Muscle of leg (tissue), 3 donors: ENCODE measurements at regions not wholly inside any gene's neighbourhood (a gene's known extent, or its start where the extent isn't known, plus 50 kb on each side); places are given as distances from the start of the nearest gene placed in this dataset.
A peak's percentile ranks its signal among the peaks of the same experiment; 100 is the strongest.

Source experiments
- DNase-seq: peaks from one replicate; pipeline ENCODE4 v3.0.0; 2013
- H3K27ac ChIP-seq: one replicate; pipeline ENCODE4 v1.5.1; 2013; ENCODE audit warnings: mild to moderate bottlenecking, low read length, control low read depth
- H3K27me3 ChIP-seq: one replicate; pipeline ENCODE4 v1.6.1; 2013; ENCODE audit warnings: low read length; ENCODE audit not compliant: control insufficient read depth, insufficient read depth
- H3K36me3 ChIP-seq: one replicate; pipeline ENCODE4 v1.6.1; 2013; ENCODE audit warnings: low read length; ENCODE audit not compliant: control insufficient read depth, insufficient read depth
- H3K4me1 ChIP-seq: one replicate; pipeline ENCODE4 v1.6.1; 2013; ENCODE audit warnings: low read length; ENCODE audit not compliant: control insufficient read depth, insufficient read depth
- H3K4me3 ChIP-seq: one replicate; pipeline ENCODE4 v1.5.1; 2013; ENCODE audit warnings: low read length, control low read depth
- H3K9me3 ChIP-seq: replicated peaks from 2 replicates; pipeline ENCODE4 v1.6.1; 2013; ENCODE audit warnings: low read depth, low read length; ENCODE audit not compliant: control insufficient read depth
- WGBS: methylation state at CpG from one replicate; pipeline ENCODE4 v1.1.5; 2013; ENCODE audit warnings: missing lambda C conversion rate; ENCODE audit not compliant: insufficient coverage; 5-methylcytosine and 5-hydroxymethylcytosine counted together

DNA sequence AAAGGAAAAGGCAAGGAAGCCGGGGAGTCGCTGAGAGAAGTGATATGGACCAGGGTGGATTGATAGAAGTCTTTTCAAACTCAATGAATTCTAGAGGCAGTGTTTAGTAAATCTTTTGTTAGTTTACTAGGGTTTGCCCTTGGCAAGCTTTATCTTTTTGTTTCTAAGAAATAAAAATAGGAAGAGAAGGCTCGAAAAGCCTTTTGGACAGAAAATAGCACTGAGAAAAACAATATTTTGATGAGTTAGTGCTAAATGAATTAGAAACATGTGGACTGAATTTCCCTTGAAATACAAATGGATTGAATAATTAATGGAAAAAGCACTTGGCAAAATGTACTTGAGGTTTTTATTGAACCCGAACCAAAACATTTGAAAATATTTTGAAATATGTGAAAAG lies 121.8 kb upstream of the SPAG17 start:
- DNase-seq, result peak; percentile 75

DNA sequence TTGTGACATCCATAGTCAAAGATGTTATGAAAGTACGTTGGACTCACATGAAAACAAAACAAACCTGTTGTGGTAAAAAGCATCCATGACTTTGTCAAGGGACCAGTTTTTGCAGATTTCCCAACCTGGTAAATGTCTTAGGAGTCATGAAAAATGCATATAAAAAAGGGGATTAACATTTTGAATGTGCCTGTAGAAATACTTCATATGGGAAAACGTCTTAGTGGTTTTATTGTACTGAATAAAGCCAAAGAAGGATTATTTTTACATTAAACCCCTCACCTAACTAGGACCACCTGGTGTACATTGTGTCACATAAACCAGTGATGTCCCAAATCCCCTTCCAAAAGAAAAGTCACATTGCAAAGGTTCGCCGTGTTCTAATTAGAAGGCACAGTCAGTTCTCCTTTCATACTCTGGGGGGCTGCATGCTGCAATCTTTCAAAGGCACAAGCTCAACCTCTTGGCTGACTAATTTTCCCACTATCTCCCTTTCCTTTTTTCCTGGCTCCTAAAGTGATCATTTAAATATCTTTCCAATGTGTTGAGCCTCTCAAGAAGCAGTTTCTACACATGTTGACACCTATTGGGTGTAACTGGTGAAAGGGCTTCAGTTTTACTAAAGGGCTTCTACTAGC lies 119.8 kb upstream of the SPAG17 start:
- no peak overlapping the region for H3K4me3 ChIP-seq
- no peaks in the 10 kb centered on the region for H3K9me3 ChIP-seq
- peaks cover 14% of the 10 kb centered on the region for H3K4me1 ChIP-seq
- no peaks in the 10 kb centered on the region for H3K27me3 ChIP-seq
- DNase-seq, result peak; percentile 74
- WGBS, result 19% methylated on average over 2 of the region's 4 CpGs
- no peaks in the 10 kb centered on the region for H3K36me3 ChIP-seq
- H3K27ac ChIP-seq, result no peak overlapping the region

More for the DNA sequence above, 121.8 kb upstream of the SPAG17 start:
- Histone ChIP-seq H3K36me3 (no peaks in the 10 kb centered on the region), H3K27ac (peak overlapping the region; percentile 14), H3K9me3 (no peaks in the 10 kb centered on the region), H3K4me3 (no peak overlapping the region), H3K4me1 (peaks cover 7% of the 10 kb centered on the region), H3K27me3 (no peaks in the 10 kb centered on the region)
- WGBS, result 55% methylated on average over 2 of the region's 4 CpGs

DNA sequence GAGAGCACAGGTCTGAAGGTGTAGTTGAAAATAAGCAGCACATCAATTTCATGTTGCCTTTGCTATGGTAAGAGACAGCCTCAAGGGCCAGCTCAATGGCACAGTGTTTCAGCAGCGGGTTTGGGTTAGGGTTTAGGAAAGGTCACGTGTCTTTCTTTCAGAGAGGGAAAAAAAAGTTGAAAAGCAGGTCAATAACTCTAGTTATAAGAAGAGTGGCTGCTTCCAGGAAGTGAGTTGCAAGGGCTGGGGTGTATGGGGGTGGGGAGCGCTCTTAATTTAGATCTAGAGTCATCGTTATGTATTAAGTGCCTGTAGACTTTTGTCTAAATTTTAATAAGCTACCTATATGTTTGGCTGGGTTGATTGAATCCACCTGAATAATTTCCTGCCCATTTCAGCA lies 118.5 kb upstream of the SPAG17 start:
- 61% methylated on average over 2 of the region's 4 CpGs for WGBS
- Histone ChIP-seq H3K4me3 (no peak overlapping the region), H3K9me3 (no peaks in the 10 kb centered on the region), H3K27me3 (no peaks in the 10 kb centered on the region), H3K4me1 (peaks cover 16% of the 10 kb centered on the region), H3K27ac (peak overlapping the region; percentile 21), H3K36me3 (no peaks in the 10 kb centered on the region)
- DNase-seq, result no peak

DNA sequence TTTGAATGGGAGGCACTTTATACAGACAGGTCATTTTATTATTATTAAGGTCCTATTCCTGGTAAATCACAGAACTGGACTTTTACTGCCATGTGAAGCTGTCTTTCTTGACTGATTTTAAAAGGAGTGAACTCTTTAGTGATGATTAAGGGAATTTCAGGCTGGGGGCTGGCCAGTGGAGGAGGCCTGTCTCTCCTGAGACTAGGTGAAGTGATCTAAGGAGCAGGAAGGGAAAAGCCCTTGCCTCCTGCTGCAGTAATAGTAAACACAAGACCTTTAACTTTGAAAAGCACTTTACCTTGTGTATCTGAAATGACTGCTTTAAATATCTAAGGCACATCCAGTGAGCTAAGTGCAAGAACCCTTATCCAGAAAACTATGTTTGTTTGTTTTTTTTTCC lies 118.0 kb upstream of the SPAG17 start:
- Histone ChIP-seq H3K4me3 (no peak overlapping the region), H3K4me1 (peaks cover 20% of the 10 kb centered on the region), H3K27ac (peak overlapping the region; percentile 45), H3K27me3 (no peaks in the 10 kb centered on the region), H3K36me3 (no peaks in the 10 kb centered on the region), H3K9me3 (no peaks in the 10 kb centered on the region)
- DNase-seq, result no peak

DNA sequence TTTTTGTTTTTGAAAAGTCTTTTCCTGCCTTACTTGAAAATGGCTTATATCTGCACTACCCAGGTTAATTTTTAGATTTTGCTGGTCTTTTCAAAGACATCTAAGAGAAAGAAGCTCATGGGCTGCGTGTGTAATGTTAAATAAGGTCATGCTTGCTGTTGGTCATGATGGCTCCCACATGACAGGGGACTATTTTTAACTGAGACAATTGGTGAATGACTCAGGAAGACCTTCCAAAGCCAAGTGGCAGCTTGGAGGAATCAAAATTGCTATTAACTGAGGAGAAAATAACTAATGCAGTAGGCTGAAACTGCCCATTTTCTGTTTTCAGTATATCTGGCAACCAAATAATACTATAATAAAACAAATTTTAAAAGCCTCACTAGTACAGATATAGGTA lies 117.1 kb upstream of the SPAG17 start:
- DNase-seq, result peak; percentile 61
- Histone ChIP-seq H3K27ac (peak overlapping the region; percentile 58), H3K9me3 (no peaks in the 10 kb centered on the region), H3K4me1 (peaks cover 23% of the 10 kb centered on the region), H3K27me3 (no peaks in the 10 kb centered on the region), H3K4me3 (no peak overlapping the region), H3K36me3 (no peaks in the 10 kb centered on the region)
- 67% methylated on average over 1 of the region's 1 CpG for WGBS

DNA sequence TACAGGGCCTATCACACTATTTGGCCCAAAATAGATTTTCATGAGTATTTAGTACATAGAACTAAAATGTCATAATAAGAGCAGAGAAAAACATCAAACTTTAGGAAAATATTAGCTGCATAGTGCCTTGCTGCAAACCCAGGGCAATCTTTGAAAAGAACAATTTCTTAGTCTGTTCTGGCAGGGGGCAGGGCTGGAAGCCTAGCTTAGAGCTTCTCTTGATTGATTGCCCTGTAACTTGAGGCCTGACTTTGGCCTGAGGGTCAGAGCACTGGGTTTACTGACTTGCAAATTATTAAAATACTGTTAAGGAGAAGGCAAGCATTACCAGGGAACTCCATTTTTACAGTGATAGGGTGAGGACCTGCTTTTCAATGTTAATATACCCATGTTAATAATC lies 115.8 kb upstream of the SPAG17 start:
- peaks cover 23% of the 10 kb centered on the region for H3K4me1 ChIP-seq
- no peaks in the 10 kb centered on the region for H3K9me3 ChIP-seq
- H3K27me3 ChIP-seq, result no peaks in the 10 kb centered on the region
- H3K4me3 ChIP-seq, result no peak overlapping the region
- DNase-seq, result no peak
- H3K36me3 ChIP-seq, result no peaks in the 10 kb centered on the region
- peak overlapping the region; percentile 26 for H3K27ac ChIP-seq

DNA sequence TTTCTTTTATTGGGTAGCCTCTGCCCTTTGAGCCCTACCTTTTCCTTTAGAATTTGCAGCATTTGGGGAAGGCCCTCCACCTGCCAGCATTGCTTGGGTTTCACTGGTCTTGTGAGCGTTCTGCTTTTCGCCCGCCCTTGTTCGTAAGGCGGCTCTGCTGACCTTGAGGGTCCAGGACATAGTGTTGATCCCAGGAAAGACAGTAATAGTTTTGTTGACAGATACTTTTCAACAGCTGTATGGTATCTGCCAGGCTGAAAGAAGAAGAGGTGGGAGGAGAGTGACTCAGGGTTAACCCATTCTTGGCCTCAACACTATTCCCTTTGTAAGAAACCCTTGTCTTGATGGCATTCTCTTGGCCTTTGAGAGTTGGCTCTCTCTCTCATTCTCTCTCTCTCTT lies 113.4 kb upstream of the SPAG17 start:
- Histone ChIP-seq H3K27me3 (no peaks in the 10 kb centered on the region), H3K4me3 (no peak overlapping the region), H3K36me3 (no peaks in the 10 kb centered on the region), H3K27ac (peak overlapping the region; percentile 80), H3K4me1 (peaks cover 34% of the 10 kb centered on the region), H3K9me3 (no peaks in the 10 kb centered on the region)
- 73% methylated on average over 3 of the region's 5 CpGs for WGBS
- peak; percentile 75 for DNase-seq

DNA sequence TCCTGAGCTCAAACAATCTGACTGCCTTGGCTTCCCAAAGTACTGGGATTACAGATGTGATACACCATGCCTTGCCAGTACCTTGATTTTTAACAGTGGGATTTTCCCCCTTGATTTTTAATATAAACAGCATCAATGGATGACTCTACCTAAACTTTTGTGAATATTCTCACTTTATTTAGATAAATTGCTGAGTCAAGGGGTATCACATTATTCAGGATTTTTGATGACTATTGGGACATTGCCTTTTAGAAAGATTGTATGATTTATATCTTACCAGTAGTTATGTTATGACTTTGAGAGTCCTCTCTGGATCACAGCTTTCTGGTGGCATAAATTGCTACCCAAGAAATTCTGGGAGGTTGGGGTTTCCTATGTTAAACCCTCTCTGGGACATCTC lies 112.5 kb upstream of the SPAG17 start:
- Histone ChIP-seq H3K27me3 (no peaks in the 10 kb centered on the region), H3K36me3 (no peaks in the 10 kb centered on the region), H3K27ac (no peak overlapping the region), H3K4me1 (peaks cover 31% of the 10 kb centered on the region), H3K9me3 (no peaks in the 10 kb centered on the region), H3K4me3 (no peak overlapping the region)
- DNase-seq, result no peak

DNA sequence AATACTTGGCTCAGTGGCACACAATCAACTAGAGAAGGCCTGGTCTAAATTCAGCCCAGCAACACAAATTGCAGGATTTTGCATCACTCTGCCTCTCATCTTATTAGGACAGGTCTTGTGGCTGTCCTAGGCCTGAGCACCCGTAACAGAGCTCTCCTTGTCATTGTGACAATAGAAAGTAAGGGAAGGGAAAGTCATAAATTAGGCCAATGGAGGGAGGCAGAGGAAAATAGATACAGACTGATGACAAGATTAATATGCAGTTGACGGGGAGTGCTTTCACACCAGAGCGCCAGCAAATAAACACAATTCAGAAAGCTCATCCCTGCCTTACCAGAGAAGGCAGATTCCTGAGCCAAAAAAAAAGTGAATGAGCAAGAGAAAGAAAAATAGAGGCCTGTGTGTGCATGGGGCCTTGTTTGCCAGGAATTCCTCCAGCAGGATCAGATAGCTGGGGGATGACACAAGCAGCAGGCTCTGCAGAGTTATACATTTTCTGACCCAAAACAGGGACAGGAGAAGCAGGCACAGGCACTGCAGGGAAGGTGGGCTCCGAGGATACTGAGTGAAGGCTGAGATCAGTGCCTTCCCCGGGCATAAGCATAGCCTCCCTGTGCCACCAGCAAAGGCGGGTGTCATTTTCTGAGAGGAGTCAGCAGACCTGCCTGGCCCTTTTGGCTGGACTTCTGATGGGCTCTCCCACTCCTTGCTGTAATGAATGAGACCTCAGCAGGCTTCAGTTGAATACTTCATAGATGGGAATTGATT lies 110.0 kb upstream of the SPAG17 start:
- H3K27me3 ChIP-seq, result no peaks in the 10 kb centered on the region
- peaks cover 32% of the 10 kb centered on the region for H3K4me1 ChIP-seq
- no peaks in the 10 kb centered on the region for H3K9me3 ChIP-seq
- WGBS, result 60% methylated on average over 1 of the region's 6 CpGs
- no peak overlapping the region for H3K4me3 ChIP-seq
- peak overlapping the region; percentile 73 for H3K27ac ChIP-seq
- DNase-seq, result peak; percentile 93
- H3K36me3 ChIP-seq, result no peaks in the 10 kb centered on the region

DNA sequence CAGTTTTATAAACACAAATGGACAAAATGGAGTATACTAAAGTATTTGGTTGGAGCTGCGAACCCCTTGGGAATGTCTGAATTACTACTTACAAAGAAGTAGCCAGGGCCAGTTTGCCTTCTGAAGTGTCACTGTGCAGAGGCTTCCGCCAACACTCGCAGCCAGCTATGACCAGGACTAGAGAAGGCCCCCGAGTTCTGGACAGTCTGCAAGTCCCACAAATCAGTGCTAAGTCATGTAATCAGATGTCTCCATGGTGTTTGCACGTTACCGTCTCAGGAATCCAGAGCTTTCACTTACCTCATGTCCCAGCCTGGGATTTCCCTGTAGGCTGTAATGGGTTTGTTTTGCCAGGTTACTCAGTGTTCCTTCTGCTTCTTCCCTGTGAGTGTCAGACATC lies 106.6 kb upstream of the SPAG17 start:
- H3K4me3 ChIP-seq, result no peak overlapping the region
- WGBS, result 20% methylated on average over 3 of the region's 6 CpGs

More for the DNA sequence above, 106.6 kb upstream of the SPAG17 start:
- Histone ChIP-seq H3K4me1 (peaks cover 24% of the 10 kb centered on the region), H3K27me3 (no peaks in the 10 kb centered on the region), H3K9me3 (no peaks in the 10 kb centered on the region), H3K36me3 (no peaks in the 10 kb centered on the region), H3K27ac (peak overlapping the region; percentile 82)
- peak; percentile 82 for DNase-seq
